ENCODE measurements at regions not wholly inside any gene's neighbourhood (a gene's known extent, or its start where the extent isn't known, plus 50 kb on each side); places are given as distances from the start of the nearest gene placed in this dataset.

DNA sequence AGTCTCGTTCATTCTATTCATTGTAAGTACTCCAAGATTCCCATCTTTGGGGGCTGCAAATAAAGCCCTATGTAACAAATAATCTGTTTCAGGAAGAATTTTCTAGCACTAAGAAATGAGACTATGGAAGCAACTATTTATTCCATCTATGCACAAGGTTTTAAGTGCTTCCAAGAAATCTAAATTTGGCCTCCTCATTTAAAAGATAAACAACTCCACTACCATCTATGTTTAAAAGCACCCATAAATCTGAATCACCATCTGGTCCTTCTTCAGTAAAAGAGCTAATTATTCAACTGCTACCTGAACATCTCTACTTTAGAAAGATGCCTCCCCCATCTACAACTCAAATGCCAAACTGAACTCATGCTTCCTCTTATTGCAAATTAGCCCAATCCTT is 547.3 kb upstream of the LRRC4C start:
- no peaks in the 10 kb centered on the region for H3K27me3 ChIP-seq (ENCODE audit: insufficient read depth, low read depth, low read length)
- no peak overlapping the region for H3K4me3 ChIP-seq (ENCODE audit: low read length)
- no peaks in the 10 kb centered on the region for H3K9me3 ChIP-seq (ENCODE audit: low read length)
- H3K79me2 ChIP-seq (replicated peaks; ENCODE audit: insufficient read depth, low read length) = no peaks in the 10 kb centered on the region
- H3K4me2 ChIP-seq (ENCODE audit: low read length) = no peak overlapping the region
- no peak overlapping the region for H3K27ac ChIP-seq (ENCODE audit: low read length)
- no peaks in the 10 kb centered on the region for H3K36me3 ChIP-seq (ENCODE audit: insufficient read depth, low read length)
- H3K9me2 ChIP-seq (ENCODE audit: insufficient read depth, low read length) = no peaks in the 10 kb centered on the region
- H4K20me1 ChIP-seq (ENCODE audit: insufficient read depth) = no peaks in the 10 kb centered on the region
- H3F3A ChIP-seq (ENCODE audit: insufficient read depth, low read length, poor library complexity, severe bottlenecking) = no peaks in the 10 kb centered on the region
- H2AFZ ChIP-seq (ENCODE audit: low read depth, low read length) = no peak overlapping the region
- no peak overlapping the region for H3K9ac ChIP-seq (ENCODE audit: low read length)
- TF ChIP-seq EP300 (conservative IDR thresholded peaks at IDR 0.05; ENCODE audit: poor library complexity, severe bottlenecking) (no peak), TAF1 (IDR thresholded peaks at IDR 0.05; ENCODE audit: low read depth) (no peak), SMC3 (conservative IDR thresholded peaks at IDR 0.05; ENCODE audit: poor library complexity) (no peak), RAD21 (conservative IDR thresholded peaks at IDR 0.05) (no peak), EZH2 (IDR thresholded peaks at IDR 0.05; ENCODE audit: borderline replicate concordance, insufficient read depth, low read length, poor library complexity, severe bottlenecking) (no peak), POLR2AphosphoS5 (IDR thresholded peaks at IDR 0.05) (no peak), MXI1 (conservative IDR thresholded peaks at IDR 0.05; ENCODE audit: poor library complexity, severe bottlenecking) (no peak)
- TF ChIP-seq, protein P1, sequence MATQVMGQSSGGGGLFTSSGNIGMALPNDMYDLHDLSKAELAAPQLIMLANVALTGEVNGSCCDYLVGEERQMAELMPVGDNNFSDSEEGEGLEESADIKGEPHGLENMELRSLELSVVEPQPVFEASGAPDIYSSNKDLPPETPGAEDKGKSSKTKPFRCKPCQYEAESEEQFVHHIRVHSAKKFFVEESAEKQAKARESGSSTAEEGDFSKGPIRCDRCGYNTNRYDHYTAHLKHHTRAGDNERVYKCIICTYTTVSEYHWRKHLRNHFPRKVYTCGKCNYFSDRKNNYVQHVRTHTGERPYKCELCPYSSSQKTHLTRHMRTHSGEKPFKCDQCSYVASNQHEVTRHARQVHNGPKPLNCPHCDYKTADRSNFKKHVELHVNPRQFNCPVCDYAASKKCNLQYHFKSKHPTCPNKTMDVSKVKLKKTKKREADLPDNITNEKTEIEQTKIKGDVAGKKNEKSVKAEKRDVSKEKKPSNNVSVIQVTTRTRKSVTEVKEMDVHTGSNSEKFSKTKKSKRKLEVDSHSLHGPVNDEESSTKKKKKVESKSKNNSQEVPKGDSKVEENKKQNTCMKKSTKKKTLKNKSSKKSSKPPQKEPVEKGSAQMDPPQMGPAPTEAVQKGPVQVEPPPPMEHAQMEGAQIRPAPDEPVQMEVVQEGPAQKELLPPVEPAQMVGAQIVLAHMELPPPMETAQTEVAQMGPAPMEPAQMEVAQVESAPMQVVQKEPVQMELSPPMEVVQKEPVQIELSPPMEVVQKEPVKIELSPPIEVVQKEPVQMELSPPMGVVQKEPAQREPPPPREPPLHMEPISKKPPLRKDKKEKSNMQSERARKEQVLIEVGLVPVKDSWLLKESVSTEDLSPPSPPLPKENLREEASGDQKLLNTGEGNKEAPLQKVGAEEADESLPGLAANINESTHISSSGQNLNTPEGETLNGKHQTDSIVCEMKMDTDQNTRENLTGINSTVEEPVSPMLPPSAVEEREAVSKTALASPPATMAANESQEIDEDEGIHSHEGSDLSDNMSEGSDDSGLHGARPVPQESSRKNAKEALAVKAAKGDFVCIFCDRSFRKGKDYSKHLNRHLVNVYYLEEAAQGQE (IDR thresholded peaks at IDR 0.05; ENCODE audit: borderline replicate concordance) = no peak
- TF ChIP-seq, protein P2, sequence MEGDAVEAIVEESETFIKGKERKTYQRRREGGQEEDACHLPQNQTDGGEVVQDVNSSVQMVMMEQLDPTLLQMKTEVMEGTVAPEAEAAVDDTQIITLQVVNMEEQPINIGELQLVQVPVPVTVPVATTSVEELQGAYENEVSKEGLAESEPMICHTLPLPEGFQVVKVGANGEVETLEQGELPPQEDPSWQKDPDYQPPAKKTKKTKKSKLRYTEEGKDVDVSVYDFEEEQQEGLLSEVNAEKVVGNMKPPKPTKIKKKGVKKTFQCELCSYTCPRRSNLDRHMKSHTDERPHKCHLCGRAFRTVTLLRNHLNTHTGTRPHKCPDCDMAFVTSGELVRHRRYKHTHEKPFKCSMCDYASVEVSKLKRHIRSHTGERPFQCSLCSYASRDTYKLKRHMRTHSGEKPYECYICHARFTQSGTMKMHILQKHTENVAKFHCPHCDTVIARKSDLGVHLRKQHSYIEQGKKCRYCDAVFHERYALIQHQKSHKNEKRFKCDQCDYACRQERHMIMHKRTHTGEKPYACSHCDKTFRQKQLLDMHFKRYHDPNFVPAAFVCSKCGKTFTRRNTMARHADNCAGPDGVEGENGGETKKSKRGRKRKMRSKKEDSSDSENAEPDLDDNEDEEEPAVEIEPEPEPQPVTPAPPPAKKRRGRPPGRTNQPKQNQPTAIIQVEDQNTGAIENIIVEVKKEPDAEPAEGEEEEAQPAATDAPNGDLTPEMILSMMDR (IDR thresholded peaks at IDR 0.05; ENCODE audit: poor library complexity, severe bottlenecking) = no peak

DNA sequence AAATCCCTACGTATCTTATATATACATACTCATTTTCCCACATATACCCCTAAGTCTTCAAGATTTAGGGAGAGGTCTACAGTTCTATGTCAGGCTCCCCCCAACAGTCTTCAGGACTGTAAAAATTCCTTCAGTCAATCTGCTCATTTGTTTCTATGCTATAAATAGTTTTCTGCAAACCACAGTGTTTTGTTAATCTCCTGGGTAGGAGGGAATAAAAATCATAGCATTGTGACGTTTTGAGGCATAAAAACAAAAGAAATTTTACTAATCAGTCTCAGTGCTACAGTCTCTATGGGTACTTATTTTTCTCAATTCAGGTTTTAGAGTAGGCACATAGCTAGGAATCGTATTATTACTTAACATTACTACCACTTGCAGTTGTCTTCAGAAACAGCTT is 552.8 kb upstream of the LRRC4C start:
- H3K9ac ChIP-seq (ENCODE audit: low read length) = no peak overlapping the region
- H3K27ac ChIP-seq (ENCODE audit: low read length) = no peak overlapping the region
- no peaks in the 10 kb centered on the region for H3K36me3 ChIP-seq (ENCODE audit: insufficient read depth, low read length)
- no peak overlapping the region for H3K4me2 ChIP-seq (ENCODE audit: low read length)
- H3K27me3 ChIP-seq (ENCODE audit: insufficient read depth, low read depth, low read length) = no peaks in the 10 kb centered on the region
- H3K4me3 ChIP-seq (ENCODE audit: low read length) = no peak overlapping the region
- H3F3A ChIP-seq (ENCODE audit: insufficient read depth, low read length, poor library complexity, severe bottlenecking) = no peaks in the 10 kb centered on the region
- TF ChIP-seq MXI1 (conservative IDR thresholded peaks at IDR 0.05; ENCODE audit: poor library complexity, severe bottlenecking) (no peak), POLR2AphosphoS5 (IDR thresholded peaks at IDR 0.05) (no peak), EP300 (conservative IDR thresholded peaks at IDR 0.05; ENCODE audit: poor library complexity, severe bottlenecking) (no peak), EZH2 (IDR thresholded peaks at IDR 0.05; ENCODE audit: borderline replicate concordance, insufficient read depth, low read length, poor library complexity, severe bottlenecking) (no peak), TAF1 (IDR thresholded peaks at IDR 0.05; ENCODE audit: low read depth) (no peak), SMC3 (conservative IDR thresholded peaks at IDR 0.05; ENCODE audit: poor library complexity) (no peak), RAD21 (conservative IDR thresholded peaks at IDR 0.05) (no peak)
- TF ChIP-seq, protein P1 (IDR thresholded peaks at IDR 0.05; ENCODE audit: borderline replicate concordance) = no peak
- TF ChIP-seq, protein P2 (IDR thresholded peaks at IDR 0.05; ENCODE audit: poor library complexity, severe bottlenecking) = no peak
- H3K9me2 ChIP-seq (ENCODE audit: insufficient read depth, low read length) = no peaks in the 10 kb centered on the region
- H2AFZ ChIP-seq (ENCODE audit: low read depth, low read length) = no peak overlapping the region
- no peaks in the 10 kb centered on the region for H4K20me1 ChIP-seq (ENCODE audit: insufficient read depth)
- H3K9me3 ChIP-seq (ENCODE audit: low read length) = no peaks in the 10 kb centered on the region
- H3K79me2 ChIP-seq (replicated peaks; ENCODE audit: insufficient read depth, low read length) = no peaks in the 10 kb centered on the region
